ENCODE measurements at regions not wholly inside any gene's neighbourhood (a gene's known extent, or its start where the extent isn't known, plus 50 kb on each side); places are given as distances from the start of the nearest gene placed in this dataset.

DNA sequence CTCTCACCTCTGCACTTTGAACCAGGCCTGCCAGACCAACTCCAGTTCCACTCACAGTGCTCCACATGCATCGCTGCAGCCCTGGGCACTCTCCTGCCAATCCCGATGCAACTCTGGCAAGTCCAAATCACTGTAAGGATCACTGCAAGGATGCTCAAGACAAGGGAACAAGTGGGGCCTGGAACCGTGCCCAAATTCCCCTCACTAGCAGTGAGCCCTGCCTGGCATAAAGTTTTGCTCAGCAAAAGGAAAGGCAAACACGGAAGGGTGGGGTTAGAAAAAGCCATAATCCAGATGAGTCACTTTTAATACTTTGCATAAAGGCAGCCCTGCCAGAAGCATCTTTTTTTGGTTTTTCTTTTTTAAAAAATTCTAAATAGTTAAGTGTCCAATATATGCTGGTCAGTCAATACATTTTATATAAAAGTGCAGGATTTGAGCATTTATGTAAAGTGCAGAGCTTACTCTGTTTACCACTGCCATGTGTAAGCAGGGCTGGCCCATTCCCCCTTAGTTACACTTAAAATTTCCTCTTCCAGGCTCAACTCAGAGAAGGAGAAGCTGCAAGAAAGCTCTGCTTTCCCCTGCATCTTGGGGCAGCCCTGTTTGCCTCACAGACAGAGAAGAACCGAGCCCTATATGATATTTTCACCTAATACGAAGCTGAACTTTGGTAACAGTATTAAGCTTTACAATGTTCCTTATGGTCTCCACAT is 102.2 kb downstream of the CD47 start:
- H3K36me3 ChIP-seq: no peaks in the 10 kb centered on the region
- no peak overlapping the region for H3K4me3 ChIP-seq
- 20 to 51% methylated on average over 3 to 6 of the region's 6 CpGs for WGBS, 2 donors (ENCODE audit: low coverage in 1 of 2)
- peak overlapping the region; percentile 64 to 68 (median 66) for H3K27ac ChIP-seq
- H3K27me3 ChIP-seq: no peaks in the 10 kb centered on the region
- H3K9me3 ChIP-seq: no peaks in the 10 kb centered on the region
- in situ Hi-C loops (cut with MboI; ENCODE audit: low pct_ligation_motif_present in 1 of 4, low pct_unique_long_range_greater_than_20kb in 1 of 4, low sequenced_read_pairs in 3 of 4): no loop called here
- intact Hi-C loops (cut with DNase I; ENCODE audit: low total_unique reads): no loop called here
- peak; percentile 73 for DNase-seq
- peaks cover 13 to 47% (median 32%) of the 10 kb centered on the region in 4 donors for H3K4me1 ChIP-seq
- TF ChIP-seq EP300 (IDR thresholded peaks at IDR 0.05; ENCODE audit: low read depth) (no peak), POLR2AphosphoS5 (IDR thresholded peaks at IDR 0.05) (peak in 1 of 3 donors; percentile 36)

DNA sequence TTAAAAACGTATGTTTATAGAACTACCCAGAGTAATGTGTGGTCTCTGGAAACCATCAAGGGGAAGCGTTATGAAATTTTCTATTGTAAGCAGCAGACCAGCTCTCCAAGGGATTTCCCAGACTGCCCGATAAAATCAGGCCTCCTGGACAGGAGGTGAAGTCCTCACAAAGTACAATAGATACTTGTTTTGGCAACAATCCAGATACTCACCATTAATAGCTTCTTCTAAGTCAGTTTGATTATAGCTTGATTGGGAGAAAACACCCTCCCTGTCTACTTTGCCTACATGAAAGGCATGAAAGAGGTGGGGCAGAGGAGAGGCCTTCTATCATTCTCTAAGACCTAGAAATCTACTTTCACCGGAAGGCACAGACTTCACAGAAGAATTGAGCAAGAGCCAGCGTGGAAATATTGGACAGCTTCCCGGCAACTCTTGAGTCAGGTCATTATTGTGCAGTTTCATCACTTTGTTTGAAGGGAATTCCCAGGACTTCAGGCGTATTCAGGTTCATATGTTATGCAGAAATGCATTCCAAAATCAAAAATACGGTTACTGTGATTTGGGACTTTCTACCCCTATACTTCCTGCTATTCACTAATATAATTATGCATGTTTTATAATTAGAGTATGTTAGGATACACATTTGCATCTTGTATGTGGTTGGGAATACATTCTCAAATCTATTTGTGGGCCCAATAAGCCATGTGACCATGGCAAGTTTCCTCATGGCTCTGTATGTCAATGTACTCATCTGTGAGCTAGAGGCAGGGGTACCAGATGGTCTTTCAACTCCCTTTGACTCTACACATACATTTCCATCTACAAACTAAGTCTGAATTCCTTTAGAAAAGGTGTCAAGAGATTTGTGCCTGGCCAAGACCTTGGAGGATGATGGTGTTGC is 103.5 kb downstream of the CD47 start:
- in situ Hi-C loops (cut with MboI; ENCODE audit: low pct_ligation_motif_present in 1 of 4, low pct_unique_long_range_greater_than_20kb in 1 of 4, low sequenced_read_pairs in 3 of 4): no loop called here
- peak; percentile 77 for DNase-seq

DNA sequence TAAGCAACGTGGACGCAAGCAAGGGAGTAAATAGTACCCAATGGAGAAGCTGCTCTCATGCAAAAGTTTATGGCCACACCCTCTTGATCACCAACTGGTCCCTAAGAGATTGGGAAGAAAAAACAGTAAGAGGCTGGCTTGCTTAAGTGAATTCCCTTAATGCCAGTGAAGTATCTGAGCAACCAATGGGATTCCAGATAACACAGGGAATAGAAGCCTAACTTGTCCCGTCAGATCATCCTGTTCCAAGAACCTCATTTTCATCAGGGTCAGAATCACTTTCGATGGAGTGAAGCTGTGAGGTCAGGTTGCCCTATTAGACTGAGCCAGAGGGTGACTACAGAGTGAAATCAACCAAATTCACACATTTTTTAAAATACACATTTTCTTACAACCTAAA is 104.3 kb downstream of the CD47 start:
- no peaks in the 10 kb centered on the region for H3K36me3 ChIP-seq
- H3K27ac ChIP-seq: peak overlapping the region; percentile 64 to 68 (median 66)
- peaks cover 13 to 55% (median 34%) of the 10 kb centered on the region in 4 donors for H3K4me1 ChIP-seq
- intact Hi-C loops (cut with DNase I; ENCODE audit: low total_unique reads): no loop called here
- TF ChIP-seq, protein P1, sequence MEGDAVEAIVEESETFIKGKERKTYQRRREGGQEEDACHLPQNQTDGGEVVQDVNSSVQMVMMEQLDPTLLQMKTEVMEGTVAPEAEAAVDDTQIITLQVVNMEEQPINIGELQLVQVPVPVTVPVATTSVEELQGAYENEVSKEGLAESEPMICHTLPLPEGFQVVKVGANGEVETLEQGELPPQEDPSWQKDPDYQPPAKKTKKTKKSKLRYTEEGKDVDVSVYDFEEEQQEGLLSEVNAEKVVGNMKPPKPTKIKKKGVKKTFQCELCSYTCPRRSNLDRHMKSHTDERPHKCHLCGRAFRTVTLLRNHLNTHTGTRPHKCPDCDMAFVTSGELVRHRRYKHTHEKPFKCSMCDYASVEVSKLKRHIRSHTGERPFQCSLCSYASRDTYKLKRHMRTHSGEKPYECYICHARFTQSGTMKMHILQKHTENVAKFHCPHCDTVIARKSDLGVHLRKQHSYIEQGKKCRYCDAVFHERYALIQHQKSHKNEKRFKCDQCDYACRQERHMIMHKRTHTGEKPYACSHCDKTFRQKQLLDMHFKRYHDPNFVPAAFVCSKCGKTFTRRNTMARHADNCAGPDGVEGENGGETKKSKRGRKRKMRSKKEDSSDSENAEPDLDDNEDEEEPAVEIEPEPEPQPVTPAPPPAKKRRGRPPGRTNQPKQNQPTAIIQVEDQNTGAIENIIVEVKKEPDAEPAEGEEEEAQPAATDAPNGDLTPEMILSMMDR (IDR thresholded peaks at IDR 0.05): no peak
- TF ChIP-seq POLR2AphosphoS5 (IDR thresholded peaks at IDR 0.05) (no peak), EP300 (IDR thresholded peaks at IDR 0.05; ENCODE audit: low read depth) (no peak), POLR2A (IDR thresholded peaks at IDR 0.05) (no peak)
- H3K4me3 ChIP-seq: no peak overlapping the region
- no peak for DNase-seq
- H3K27me3 ChIP-seq: no peaks in the 10 kb centered on the region
- in situ Hi-C loops (cut with MboI; ENCODE audit: low pct_ligation_motif_present in 1 of 4, low pct_unique_long_range_greater_than_20kb in 1 of 4, low sequenced_read_pairs in 3 of 4): no loop called here
- WGBS, 2 donors (ENCODE audit: low coverage in 1 of 2): 79 to 90% methylated on average over 3 to 4 of the region's 4 CpGs
- no peaks in the 10 kb centered on the region for H3K9me3 ChIP-seq

More for the DNA sequence above, 103.5 kb downstream of the CD47 start:
- TF ChIP-seq POLR2A (IDR thresholded peaks at IDR 0.05) (no peak), EP300 (IDR thresholded peaks at IDR 0.05; ENCODE audit: low read depth) (no peak), POLR2AphosphoS5 (IDR thresholded peaks at IDR 0.05) (peak in 1 of 3 donors; percentile 27)
- 16 to 31% methylated on average over 5 to 8 of the region's 8 CpGs for WGBS, 2 donors (ENCODE audit: low coverage in 1 of 2)
- H3K27me3 ChIP-seq: no peaks in the 10 kb centered on the region
- intact Hi-C loops (cut with DNase I; ENCODE audit: low total_unique reads): no loop called here
- no peaks in the 10 kb centered on the region for H3K36me3 ChIP-seq
- no peaks in the 10 kb centered on the region for H3K9me3 ChIP-seq
- H3K4me1 ChIP-seq: peaks cover 13 to 47% (median 32%) of the 10 kb centered on the region in 4 donors
- H3K4me3 ChIP-seq: no peak overlapping the region
- peak overlapping the region; percentile 64 to 68 (median 66) for H3K27ac ChIP-seq

DNA sequence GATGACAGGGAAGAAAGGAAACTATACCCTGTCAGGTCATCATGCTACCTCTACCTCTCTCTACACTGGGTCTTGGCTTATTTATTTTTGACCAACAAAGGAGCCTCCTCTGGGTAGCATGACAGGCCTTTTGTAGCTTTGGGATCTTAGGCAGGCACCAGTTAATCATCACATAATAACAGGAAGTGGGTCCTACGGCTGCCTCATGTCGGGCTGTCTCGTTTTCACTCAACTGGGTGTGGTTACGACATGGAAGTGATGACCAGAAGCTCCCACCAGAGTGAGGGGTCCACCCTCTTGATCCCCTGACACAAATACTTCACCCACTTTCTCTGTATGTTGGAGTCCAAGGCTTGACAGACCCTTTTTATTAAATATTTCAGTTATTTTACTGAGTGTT is 105.3 kb downstream of the CD47 start:
- H3K4me3 ChIP-seq: no peak overlapping the region
- no peak for DNase-seq
- intact Hi-C loops (cut with DNase I; ENCODE audit: low total_unique reads) (no loop called here), in situ Hi-C loops (cut with MboI; ENCODE audit: low pct_ligation_motif_present in 1 of 4, low pct_unique_long_range_greater_than_20kb in 1 of 4, low sequenced_read_pairs in 3 of 4) (no loop called here)
- peaks cover 13 to 59% (median 34%) of the 10 kb centered on the region in 4 donors for H3K4me1 ChIP-seq
- H3K9me3 ChIP-seq: no peaks in the 10 kb centered on the region
- no peaks in the 10 kb centered on the region for H3K27me3 ChIP-seq
- H3K27ac ChIP-seq: no peak overlapping the region
- WGBS, 2 donors (ENCODE audit: low coverage in 1 of 2): 38% methylated on average over 4 of the region's 4 CpGs; no CpG with 5 or more reads in 1 of the 2 donors
- TF ChIP-seq EP300 (IDR thresholded peaks at IDR 0.05; ENCODE audit: low read depth) (no peak), POLR2AphosphoS5 (IDR thresholded peaks at IDR 0.05) (no peak), POLR2A (IDR thresholded peaks at IDR 0.05) (no peak)
- TF ChIP-seq, protein P1 (IDR thresholded peaks at IDR 0.05): no peak
- H3K36me3 ChIP-seq: no peaks in the 10 kb centered on the region

DNA sequence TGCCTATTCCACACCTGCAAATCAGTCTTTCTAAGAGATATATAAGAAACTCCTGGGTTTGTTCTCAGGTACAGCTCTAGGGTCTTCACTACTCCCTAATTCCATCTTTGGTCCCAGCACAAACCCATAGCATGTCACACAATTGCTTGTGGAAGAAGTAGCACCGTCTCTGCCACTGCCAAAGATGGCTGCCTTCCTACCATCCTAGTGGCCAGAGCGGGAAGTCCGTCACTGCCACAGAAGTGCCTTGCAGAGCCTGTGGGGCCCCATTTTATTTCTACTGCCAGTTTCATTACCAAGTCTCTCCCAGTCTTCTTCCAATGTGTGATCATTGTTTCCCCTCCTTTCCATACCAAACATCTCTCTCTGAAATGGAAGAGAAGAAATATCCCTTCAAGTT is 107.6 kb downstream of the CD47 start:
- no peaks in the 10 kb centered on the region for H3K9me3 ChIP-seq
- H3K27ac ChIP-seq: no peak overlapping the region
- intact Hi-C loops (cut with DNase I; ENCODE audit: low total_unique reads) (no loop called here), in situ Hi-C loops (cut with MboI; ENCODE audit: low pct_ligation_motif_present in 1 of 4, low pct_unique_long_range_greater_than_20kb in 1 of 4, low sequenced_read_pairs in 3 of 4) (no loop called here)
- H3K4me1 ChIP-seq: peaks cover 8 to 50% (median 22%) of the 10 kb centered on the region in 4 donors
- WGBS, 2 donors (ENCODE audit: low coverage in 1 of 2): 98 to 100% methylated on average over 3 of the region's 3 CpGs
- TF ChIP-seq, protein P1 (IDR thresholded peaks at IDR 0.05): no peak
- no peak for DNase-seq
- no peak overlapping the region for H3K4me3 ChIP-seq
- no peaks in the 10 kb centered on the region for H3K36me3 ChIP-seq
- no peaks in the 10 kb centered on the region for H3K27me3 ChIP-seq

Data from transverse colon (tissue), 4 donors.